ENCODE measurements at regions not wholly inside any gene's neighbourhood (a gene's known extent, or its start where the extent isn't known, plus 50 kb on each side); places are given as distances from the start of the nearest gene placed in this dataset.

DNA sequence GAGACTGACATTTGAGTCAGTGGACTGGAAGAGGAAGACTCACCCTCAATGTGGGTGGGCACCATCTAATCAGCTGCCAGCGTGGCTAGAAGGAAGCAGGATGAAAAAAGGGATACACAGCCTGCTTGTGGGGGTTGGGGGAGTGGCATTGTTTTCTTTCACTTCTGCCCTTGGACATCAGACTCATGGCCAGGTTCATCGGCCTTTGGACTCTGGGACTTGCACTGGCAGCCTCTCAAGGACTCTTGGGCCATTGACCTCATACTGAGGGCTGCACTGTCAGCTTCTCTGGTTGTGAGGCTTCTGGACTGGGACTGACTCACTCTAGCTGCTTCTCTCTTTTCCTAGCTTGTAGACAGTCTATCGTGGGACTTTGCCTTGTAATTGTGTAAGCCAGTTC, 374.9 kb downstream of the TLE1 start:
- Histone ChIP-seq H3K4me1 (ENCODE audit: insufficient read depth, low read length) (no peaks in the 10 kb centered on the region), H2BK20ac (ENCODE audit: low read depth, low read length, poor library complexity, severe bottlenecking) (no peak overlapping the region), H3K4ac (ENCODE audit: low read depth, low read length) (no peak overlapping the region), H3K27ac (ENCODE audit: insufficient read length, low read depth, low read length) (no peak overlapping the region), H3K9ac (ENCODE audit: extremely low read depth, insufficient read length, low read length) (no peak overlapping the region), H3T11ph (ENCODE audit: low read length) (no peak overlapping the region), H3K79me2 (ENCODE audit: insufficient read depth, low read length) (no peaks in the 10 kb centered on the region), H2BK120ac (ENCODE audit: low read depth, low read length, poor library complexity, severe bottlenecking) (no peak overlapping the region), H3K56ac (ENCODE audit: insufficient read length, low read depth, low read length) (no peak overlapping the region), H4K20me1 (ENCODE audit: control insufficient read depth, insufficient read depth, insufficient read length) (no peaks in the 10 kb centered on the region), H3K27me3 (ENCODE audit: insufficient read depth, low read length) (no peaks in the 10 kb centered on the region), H4K8ac (replicated peaks; ENCODE audit: insufficient read length, low read depth, low read length) (no peak overlapping the region), H4K5ac (ENCODE audit: insufficient read length, low read depth, low read length) (no peak overlapping the region), H2BK12ac (ENCODE audit: insufficient read length, low read depth, low read length) (no peak overlapping the region), H3K18ac (ENCODE audit: insufficient read length, low read depth, low read length) (no peak overlapping the region), H4K91ac (ENCODE audit: insufficient read length, low read depth, low read length) (no peak overlapping the region), H3K23me2 (ENCODE audit: insufficient read length, low read depth, low read length, poor library complexity, severe bottlenecking) (no peaks in the 10 kb centered on the region), H3K79me1 (ENCODE audit: insufficient read depth, low read depth, low read length, poor library complexity, severe bottlenecking) (no peaks in the 10 kb centered on the region), H3K9me3 (ENCODE audit: control insufficient read depth, low read depth, low read length) (no peaks in the 10 kb centered on the region), H3K23ac (ENCODE audit: insufficient read length, low read depth, low read length) (no peak overlapping the region), H3K14ac (ENCODE audit: insufficient read depth, low read length) (no peak overlapping the region), H3K4me2 (ENCODE audit: insufficient read depth, insufficient read length, low read length) (no peak overlapping the region), H2BK15ac (ENCODE audit: low read depth, low read length) (no peak overlapping the region), H2BK5ac (ENCODE audit: insufficient read length, low read length) (no peak overlapping the region), H2AFZ (ENCODE audit: low read length) (no peak overlapping the region), H2AK5ac (ENCODE audit: insufficient read length, low read length) (no peak overlapping the region)
- Mint-ChIP-seq H3K4me1 (no peaks in the 10 kb centered on the region), H3K27me3 (ENCODE audit: low read depth) (no peaks in the 10 kb centered on the region), H3K36me3 (ENCODE audit: insufficient read depth in 1 of 3, low read depth in 3 of 3) (peaks cover 6 to 25% (median 17%) of the 10 kb centered on the region in 3 experiments), H3K4me3 (no peak overlapping the region), H3K9me3 (peaks cover 10 to 21% of the 10 kb centered on the region in 2 experiments), H3K27ac (no peak overlapping the region)
- TF ChIP-seq CTCF (conservative IDR thresholded peaks at IDR 0.05) = no peak
- no peak for DNase-seq
- no CpG with 5 or more reads among the region's 3 CpGs for WGBS (ENCODE audit: extremely low coverage, insufficient read length, low lambda C conversion rate)

Data from H9 (cell line).